ENCODE measurements at regions not wholly inside any gene's neighbourhood (a gene's known extent, or its start where the extent isn't known, plus 50 kb on each side); places are given as distances from the start of the nearest gene placed in this dataset.

- DNase-seq: no peak
Measured at GRCh38 chr1:204736836-204737235, 51.3 kb upstream of the LRRN2 start.

GRCh38 chr1:204738506-204738905, 53.0 kb upstream of the LRRN2 start:
- DNase-seq: no peak

DNA sequence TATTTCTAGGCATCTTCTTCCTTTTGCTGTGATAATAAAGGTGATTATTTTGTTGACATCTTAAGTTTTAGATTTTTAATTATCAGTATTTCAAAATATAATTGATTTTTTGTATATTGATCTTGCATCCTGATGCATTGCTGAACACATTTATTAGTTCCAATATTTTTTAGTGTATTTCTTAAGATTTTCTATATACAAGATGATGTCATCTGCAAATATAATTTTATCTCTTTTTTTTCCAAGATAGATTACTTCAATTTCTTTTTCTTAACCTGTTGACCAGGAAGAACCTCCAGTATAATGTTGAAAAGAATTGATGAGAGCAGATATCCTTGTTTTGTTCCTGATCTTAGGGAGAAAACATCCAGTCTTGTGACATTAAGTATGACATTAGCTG, 54.8 kb upstream of the LRRN2 start:
- DNase-seq: no peak

- no peak for DNase-seq
Measured at GRCh38 chr1:204741440-204741839, 55.9 kb upstream of the LRRN2 start.

DNA sequence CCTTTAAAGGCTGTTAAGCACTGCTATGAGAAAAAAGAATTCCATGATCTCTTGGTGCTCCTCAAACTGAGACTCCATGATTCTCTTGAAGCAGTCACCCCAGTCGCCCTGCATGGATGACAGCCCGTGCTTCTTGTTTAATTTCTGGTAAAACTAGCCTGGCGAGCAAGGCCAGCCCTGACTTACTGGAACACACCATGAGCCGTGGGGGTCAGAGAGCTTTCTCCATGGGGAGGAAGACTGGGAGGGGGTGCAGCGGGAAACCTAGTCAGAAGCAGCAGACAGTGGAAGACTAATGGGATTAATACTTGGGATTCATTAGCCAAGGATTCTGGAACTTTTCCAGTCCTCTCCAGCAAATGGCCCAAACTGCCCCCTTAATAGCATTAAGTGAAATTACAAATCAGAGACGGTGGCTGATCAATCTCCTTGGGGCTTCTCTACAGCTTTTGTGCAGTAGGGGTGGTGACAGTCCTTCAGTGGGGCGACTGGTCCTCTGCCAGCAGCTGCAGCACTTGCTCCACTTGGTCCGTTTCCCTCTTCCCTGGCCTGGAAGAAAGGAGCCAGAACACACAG, 57.2 kb upstream of the LRRN2 start:
- no peak for DNase-seq

DNA sequence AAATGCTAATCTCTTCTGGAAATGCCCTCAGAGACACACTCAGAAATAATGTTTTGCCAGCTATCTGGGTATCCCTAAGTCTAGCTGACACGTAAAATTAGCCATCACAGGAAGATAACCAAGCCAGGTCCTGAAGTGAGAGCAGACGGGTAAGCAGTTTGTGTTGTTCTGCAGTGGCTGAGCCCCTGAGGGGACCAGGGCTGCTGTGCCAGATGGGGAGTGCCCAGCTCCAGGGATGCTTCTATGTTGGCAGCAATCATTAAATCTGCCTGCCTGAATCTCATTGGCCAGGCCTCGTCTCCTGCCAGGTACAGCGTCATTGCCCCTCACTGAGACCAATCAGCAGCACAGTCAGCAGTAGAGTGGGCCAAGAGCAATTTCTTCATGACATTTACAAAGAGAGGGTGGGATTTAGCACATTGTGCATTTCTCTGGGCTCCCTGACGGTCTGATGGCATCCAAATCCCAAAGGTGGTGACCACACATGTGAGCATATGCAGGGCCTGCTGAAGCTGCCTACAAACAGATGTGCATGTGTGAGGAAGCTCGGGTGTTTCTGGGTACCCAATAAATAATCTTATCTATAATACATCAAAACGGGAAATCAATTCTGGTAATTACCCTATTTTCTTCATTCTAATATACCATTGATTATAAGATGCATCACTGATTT, 58.7 kb upstream of the LRRN2 start:
- no peak for DNase-seq

GRCh38 chr1:204746838-204747442, 61.4 kb upstream of the LRRN2 start:
- no peak for DNase-seq

- DNase-seq: no peak
Measured at GRCh38 chr1:204751480-204751879, 65.9 kb upstream of the LRRN2 start.

GRCh38 chr1:204751883-204752687, 66.5 kb upstream of the LRRN2 start:
- no peak for DNase-seq

- DNase-seq: no peak
Measured at GRCh38 chr1:204752688-204753040, 67.1 kb upstream of the LRRN2 start.

DNA sequence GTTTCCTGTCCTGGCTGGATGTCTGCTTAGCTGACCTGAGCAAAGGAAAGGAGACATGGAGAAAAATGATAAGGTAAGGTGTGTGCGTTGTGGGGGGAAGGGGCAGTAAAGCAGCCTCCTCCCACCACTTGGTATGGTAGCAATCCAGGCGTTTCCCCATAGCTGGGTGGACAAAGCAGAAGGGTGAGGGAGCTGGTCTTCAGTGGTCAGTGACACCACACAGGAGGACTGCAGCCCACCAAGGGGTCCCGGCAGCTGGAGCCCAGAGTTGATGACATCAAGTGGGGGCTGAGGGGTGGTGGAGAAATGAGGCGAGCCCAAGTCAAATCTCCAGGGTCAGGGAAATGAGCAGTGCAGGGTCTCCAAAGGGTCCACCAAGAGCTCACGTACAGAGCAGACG, 69.3 kb upstream of the LRRN2 start:
- DNase-seq: no peak

GRCh38 chr1:204756349-204756748, 70.8 kb upstream of the LRRN2 start:
- DNase-seq: no peak

- no peak for DNase-seq
Measured at GRCh38 chr1:204756811-204757210, 71.3 kb upstream of the LRRN2 start.

- no peak for DNase-seq
Measured at GRCh38 chr1:204758601-204759000, 73.1 kb upstream of the LRRN2 start.

DNA sequence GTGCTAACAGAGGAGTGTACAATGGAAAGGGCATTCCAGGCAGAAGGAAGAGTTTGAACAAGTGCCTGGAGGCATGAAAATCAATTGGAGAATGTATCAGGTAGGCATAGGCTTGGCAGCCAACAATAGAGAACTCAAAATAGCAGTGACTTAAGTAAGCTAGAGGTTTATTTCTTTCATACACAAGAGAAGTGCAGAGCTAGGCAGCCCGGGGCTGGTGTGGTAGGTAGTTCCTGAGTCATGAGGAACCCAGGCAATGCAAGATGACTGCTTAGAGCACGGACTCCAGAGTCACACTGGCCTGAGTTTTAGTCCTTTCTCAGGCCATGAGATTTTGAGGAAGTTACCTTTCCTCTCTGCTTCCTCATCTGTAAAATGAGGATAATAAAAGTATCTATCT, 74.8 kb upstream of the LRRN2 start:
- DNase-seq: no peak

DNA sequence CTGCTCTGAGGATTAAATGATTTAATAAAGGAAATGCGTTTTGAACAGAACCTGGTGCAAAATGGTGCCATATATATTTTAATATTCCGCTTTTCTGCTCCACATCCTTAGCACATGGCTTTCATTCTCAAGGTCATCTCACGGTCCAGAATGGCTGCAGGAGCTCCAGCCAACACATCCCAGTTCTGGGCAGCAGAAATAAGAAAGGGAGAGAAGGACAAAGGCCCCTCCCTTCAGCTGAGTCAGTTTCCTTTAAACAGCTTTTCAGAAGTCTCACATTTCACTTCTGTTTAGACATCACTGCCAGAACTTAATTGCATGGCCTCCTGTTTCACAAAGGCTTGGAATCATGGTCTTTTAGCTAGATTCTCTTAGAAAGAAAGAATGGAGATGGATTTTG, 75.2 kb upstream of the LRRN2 start:
- DNase-seq: no peak

GRCh38 chr1:204763773-204764427, 78.4 kb upstream of the LRRN2 start:
- DNase-seq: peak; percentile 68

- DNase-seq: no peak
Measured at GRCh38 chr1:204769997-204770396, 84.5 kb upstream of the LRRN2 start.

DNA sequence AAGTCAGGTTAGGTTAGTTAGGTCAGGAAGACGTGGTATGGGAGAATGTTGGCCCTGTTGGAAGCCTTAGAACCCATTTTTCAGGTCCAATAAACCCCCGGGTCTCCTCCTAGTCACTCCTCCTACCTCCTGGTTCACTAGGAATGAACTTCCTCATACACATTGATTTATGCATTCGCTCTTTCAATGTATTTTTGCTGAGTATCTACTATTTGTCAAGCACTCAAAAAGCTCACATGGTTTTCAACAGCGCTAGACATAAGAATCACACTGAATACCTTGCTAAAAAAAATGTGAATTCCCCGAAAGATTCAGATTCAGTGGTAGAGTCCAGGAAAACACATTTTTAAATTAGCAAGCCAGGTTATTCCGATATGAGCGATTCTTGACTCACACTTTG, 85.8 kb upstream of the LRRN2 start:
- DNase-seq: no peak

- no peak for DNase-seq
Measured at GRCh38 chr1:204773246-204773645, 87.7 kb upstream of the LRRN2 start.

DNA sequence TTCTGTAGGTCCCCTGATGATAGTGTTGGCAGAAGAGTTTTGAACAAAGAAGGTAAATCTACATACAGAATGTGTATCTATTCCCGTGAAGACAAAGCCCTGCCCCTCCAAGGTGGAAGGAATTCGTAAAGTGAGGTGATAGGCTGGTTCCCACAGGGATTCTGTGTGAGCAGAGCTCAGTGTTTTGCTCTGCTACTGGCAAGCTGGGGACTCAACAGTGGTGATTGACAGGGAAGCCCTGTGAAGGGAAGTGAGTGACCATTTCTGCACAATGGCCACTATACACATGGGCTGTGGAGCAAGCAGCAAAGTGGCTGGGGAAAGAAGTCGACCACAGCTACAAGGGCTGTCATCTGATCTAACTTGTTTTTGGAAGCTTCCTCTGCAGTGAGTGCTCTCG, 90.0 kb upstream of the LRRN2 start:
- DNase-seq: no peak

DNA sequence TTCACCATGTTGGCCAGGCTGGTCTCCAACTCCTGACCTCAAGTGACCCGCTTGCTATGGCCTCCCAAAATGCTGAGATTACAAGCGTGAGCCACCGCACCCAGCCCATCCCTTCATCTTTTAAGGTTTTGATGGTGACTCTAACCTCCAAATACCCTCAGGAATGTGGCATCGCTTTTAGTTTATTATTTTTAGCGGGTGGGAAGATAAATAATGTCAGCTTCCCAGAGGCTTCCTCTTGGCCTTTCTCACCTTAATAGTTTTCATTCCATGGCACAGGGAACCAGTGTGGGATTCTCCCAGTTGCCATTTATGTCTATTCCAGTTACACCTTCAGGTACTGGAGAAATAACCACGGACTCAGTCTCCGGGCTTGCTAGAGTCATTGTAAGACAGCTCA, 92.1 kb upstream of the LRRN2 start:
- no peak for DNase-seq

DNA sequence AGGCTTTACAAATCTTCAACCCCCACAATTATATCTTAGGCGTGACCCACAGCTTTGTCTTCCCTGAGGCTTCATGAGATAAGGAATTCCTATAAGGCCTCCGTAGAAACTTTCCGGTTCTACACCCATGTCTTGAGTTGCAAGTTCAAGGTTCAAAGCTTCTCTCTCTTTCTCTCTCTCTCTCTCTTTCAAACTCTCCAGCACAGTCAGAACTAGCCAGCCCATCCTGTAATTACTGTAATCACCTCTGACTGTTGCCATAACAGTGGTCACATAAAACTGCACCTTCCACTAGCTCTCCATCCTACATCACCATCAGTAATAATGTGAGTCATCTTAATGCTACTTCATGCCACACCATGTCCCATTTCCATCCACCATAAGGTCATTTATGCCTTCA, 90.0 kb upstream of the NFASC start:
- DNase-seq: no peak

All from NK-92 treated with Interleukin-12 subunit alpha and Interleukin-12 subunit beta, amount 100 ng/mL, for 24 hours (cell line).